ENCODE measurements at regions not wholly inside any gene's neighbourhood (a gene's known extent, or its start where the extent isn't known, plus 50 kb on each side); places are given as distances from the start of the nearest gene placed in this dataset.

DNA sequence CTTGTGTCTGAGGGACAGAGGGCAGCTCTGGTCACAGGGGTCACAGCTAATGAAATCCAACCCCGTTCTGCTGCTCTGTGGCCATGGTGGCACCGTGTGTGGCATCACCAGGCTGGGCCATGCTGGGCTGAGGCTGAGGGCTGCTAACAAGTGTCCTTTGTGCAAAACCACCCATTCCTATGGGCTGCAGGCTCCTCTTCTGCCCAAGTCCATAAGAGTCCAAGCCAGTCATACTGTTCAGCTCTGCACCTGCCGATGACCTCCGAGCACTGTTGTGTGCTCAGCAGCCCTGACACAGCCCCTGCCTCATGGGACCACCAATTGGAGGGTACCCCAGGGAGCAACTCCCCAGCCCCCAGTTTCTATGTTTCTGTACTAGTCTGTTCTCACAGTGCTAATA is 133.1 kb downstream of the WDR11 start:
- no peak for DNase-seq

DNA sequence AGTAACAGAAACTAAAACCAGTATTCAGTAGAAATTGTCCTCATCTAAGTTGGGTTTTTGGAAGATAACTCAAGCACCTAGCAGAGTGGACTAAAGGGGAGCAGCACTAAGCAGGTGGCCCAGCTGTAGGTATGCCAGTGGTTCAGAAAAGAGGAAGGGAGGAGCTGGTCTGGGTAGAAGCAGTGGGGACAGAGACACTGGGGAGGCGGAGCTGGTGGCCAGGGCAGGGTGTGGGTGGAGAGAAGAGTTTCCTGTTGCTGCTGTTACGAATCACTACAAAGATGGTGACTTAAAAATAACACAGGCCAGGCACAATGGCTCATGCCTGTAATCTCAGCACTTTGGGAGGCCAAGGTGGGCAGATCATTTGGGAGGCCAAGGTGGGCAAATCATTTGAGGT is 136.2 kb downstream of the WDR11 start:
- DNase-seq, result no peak

DNA sequence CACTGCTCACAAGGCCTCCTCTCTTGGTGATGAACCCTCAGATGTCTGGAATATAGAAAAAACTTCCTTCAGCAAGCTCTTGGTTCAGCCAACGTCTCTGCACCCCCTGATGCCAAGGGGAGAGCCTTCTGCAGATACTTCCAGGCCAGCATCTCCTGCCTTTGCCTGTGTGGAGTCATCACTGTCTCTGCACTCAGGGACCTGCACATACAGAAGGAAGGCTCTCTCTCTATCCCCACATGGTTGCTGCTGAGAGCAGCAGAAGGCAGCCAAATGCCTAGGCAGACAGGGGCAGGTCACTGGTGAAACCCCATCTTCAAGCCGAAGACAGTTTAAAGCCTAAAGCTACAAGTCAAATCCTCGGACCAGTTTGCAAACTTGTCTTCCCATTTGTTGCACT is 137.6 kb downstream of the WDR11 start:
- no peak for DNase-seq

DNA sequence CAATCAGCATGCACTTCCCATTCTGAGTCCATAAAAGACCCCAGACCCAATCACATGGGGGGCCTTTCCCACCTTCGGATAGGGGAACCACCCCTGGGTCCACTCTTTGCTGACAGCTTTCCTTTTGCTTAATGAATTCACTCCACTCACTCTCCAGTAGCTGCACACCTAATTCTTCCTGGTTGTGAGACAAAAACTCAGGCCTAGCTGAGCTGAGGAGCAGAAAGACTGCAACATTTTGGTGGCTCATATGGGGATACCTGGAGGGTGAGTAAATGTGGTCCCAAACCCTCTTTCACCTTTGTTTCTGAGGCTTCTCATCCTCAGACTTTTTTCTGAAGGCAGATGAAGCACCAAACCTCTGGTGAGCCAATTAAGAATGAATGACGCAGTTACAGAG is 138.1 kb downstream of the WDR11 start:
- DNase-seq, result no peak

DNA sequence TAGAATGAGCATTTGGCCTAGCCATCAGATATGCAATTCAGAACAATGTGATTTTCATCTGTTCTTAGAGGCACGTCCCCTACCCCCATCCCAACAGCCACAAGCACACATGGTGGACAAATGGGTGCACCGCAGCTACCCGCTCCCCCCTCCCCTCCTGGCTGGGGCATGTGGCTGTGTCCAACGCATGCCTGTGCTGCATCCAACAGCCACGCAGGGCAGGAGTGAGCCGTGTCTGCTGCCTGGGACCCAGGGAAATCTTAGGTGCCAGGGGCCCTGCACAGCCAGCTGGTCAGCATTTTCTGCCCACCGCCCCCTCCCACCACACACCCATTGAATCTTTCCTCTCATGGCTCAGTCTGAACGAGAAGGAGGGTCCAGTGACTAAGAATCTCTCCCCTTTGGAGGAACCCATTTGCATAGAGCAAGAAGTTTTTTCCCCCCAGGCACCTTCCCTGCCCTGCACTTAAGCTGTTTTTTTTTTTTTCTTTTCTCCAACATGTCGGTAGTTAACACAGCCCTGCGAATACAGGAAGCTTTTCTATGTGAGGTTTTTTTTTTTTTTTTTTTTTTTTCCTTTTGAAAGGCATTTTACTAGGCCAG is 138.9 kb downstream of the WDR11 start:
- DNase-seq, result no peak

- no peak for DNase-seq
Observed at GRCh38 chr10:120990831-120991230, 139.7 kb downstream of the WDR11 start.

- DNase-seq, result no peak
Observed at GRCh38 chr10:120993089-120993488, 141.9 kb downstream of the WDR11 start.

DNA sequence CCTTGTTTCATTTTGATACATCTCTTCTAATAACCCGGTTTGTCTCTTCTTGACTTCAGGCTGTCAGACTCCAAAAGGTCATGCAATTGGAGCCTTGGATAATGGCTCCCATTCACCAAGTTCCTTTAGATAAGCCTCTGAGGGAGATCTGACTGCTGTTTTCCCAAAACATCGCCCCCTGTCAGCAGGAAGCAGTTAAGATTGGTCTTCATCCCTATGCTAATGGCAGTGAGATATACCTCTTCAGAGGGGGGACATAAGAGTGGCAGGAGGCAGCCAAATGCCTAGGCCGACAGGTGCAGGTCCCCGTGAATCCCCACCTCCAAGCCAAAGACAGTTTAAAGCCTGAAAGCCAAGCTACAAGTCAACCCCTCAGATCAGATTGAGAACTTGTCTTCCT is 144.6 kb downstream of the WDR11 start:
- no peak for DNase-seq

DNA sequence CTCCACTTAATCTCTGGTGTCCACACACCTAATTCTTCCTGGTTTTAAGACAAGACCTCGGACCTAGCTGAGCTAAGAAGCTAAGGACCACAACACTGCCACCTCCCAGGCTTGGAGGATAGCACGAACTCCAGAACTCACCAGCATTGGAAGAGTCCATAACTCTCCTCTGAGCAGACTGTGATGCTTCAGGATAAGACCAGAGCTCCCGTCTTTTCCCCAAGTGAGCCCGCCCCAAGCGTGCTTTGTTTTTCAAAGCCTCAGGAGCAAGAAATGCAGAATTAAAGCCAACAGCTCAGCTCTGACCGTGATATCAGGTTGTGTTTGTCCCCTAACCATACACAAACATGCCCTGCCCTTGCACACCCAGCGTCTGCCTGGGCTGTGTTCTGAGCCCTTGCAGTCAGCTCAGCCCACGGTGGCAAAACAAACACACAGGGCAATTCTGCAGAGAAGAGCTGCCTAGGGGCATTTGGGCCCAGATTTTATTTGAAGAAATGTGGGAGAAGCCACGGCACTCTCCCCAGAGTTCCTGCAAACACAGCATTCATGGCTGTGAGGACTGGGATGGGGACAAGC is 145.4 kb downstream of the WDR11 start:
- DNase-seq, result no peak

GRCh38 chr10:120997313-120997712 is 146.2 kb downstream of the WDR11 start:
- DNase-seq, result no peak

DNA sequence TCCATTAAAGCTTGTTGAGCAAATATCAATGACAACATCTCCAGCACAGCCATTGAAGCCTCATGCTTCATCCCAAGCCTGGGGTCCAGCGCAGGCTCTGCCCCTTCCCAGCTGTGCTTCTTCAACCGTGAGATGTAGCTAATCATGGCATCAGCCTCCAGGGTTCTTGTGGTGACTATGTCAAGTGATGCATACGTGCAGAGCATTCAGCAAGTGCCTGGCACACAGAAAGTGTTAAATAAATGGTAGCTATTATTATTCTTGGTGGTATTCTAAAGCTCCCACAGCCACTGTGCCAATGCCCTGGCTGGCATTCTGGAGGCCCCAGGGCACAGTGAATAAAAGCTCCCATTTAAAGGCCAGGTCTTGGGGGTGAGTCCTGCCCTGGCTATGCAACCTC is 146.6 kb downstream of the WDR11 start:
- no peak for DNase-seq

- no peak for DNase-seq
Observed at GRCh38 chr10:120998251-120998650, 147.1 kb downstream of the WDR11 start.

DNA sequence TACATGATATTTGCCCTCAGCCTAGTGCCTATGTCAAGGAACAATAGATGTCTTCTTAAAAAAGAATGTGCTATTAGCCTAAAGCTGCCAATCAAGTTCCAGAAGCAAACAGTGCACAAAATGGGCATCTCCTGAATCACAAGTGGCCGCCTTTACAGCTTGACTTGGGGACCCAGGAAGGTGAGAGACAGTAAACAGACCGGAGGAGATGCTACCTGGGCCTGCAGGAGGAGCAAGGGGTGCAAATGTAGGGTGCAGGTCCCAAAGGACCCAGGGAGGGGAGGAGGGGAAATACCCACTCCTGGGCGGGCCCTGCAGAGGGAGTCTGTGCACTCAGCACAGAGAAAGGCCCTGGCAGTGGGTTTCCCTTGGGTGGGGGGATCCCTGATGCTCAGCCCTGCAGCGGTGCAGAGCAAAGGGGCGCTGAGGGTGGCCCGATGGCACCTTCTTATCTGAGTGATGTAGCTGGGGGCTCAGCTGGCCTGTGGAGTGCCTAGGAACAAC is 147.7 kb downstream of the WDR11 start:
- DNase-seq, result no peak

- DNase-seq, result no peak
Observed at GRCh38 chr10:120999868-121000267, 148.7 kb downstream of the WDR11 start.

DNA sequence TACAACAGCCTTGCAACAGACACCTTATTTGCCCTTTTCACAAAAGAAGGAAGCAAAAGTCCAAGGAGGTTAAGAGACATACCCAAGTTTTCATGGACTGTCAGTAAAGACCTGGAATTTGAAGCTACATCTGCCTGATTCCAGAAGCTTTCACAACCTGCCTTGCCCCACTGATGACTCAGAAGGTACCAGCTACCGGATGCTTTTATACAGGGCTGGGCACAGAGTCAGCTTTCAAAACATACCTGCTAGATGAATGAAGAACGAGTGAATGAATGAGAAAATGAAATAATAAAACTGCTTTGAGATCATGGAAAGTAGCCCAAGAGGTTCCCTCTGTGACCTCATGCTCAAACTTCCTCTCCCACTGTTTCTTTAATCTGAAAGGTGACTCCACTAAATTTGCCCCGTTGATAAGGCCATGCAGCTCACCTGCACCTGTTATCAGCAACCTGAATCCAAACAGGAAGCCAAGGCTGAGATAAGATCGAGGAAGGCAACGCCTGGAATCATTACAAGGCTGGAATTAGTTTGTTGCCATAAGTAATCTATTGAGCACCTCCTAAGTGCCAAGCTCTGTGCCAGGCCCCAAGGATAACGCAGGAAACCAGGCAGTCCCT is 151.5 kb downstream of the WDR11 start:
- DNase-seq, result no peak

- DNase-seq, result no peak
Observed at GRCh38 chr10:121005948-121006587, 154.9 kb downstream of the WDR11 start.

GRCh38 chr10:121007264-121007663 is 156.1 kb downstream of the WDR11 start:
- no peak for DNase-seq

- DNase-seq, result no peak
Observed at GRCh38 chr10:121015916-121016315, 164.8 kb downstream of the WDR11 start.

DNA sequence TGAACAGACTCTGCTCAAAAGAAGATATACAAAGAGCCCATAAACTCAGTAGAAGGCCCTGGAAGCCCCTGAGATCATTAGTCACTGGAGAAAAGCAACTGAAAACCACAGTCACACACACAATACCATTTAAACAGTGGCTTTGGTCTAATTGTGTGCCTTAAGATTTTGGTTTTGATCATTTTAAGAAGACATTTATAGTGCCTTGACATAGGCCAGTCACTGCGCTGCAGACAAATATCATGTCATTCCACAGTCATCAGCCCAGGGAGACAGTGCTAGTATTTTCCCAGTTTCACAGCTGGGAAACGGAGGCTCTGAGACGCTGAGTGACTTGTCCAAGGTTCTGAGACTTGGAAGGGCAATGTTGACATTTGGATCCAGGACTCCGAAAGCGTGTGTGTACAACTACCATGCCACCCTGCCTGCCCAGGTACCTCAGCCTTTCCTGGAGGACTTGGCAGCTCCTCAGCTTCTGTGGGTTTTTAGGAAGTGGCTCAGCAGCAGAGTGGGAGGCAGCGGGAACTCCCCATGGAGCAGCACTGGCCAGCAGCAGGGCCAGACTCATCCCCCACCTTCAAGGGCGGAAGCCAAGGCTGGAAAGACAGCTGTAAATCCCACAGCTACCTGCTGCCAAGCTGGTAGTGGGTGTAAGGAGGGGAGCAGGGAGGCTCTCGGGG is 173.9 kb downstream of the WDR11 start:
- DNase-seq, result no peak

DNA sequence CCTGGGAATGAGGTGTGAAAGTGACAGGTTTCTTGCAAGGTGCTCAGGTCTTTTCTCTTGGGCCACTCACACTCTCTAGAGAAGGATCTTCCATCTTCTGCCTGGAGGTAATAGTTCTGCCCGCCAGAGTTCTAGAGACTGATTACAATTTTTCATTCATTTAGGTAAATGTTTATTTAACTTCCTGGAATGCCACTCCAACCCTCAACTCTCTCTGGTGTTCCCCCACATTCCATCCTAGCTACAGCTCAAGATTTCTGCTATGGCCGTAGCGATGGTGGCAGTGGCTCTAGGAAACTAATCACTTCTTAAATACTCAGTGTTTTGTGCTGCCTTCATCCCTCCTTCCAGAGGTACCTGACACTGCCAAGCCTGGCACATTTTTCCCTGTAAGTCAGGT is 174.6 kb downstream of the WDR11 start:
- no peak for DNase-seq

DNA sequence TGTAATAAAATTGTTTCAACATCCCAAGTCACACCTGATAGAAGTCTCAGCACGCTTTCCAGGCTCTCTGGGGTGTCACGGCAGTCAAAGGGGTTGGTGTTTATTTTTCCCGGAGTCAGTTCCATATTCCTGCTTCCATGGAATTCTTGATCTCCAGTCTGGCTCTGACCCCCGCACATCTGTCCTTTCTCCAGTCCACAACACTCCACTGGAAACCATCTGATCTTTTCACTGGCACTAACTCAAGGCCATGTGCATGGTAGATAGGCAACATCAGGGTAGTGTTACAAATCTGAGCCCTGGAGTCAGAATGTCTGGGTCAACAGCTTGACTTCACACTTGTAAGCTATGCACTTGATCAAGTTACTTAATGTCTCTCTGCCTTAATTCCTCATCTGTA is 176.2 kb downstream of the WDR11 start:
- no peak for DNase-seq

GRCh38 chr10:121032460-121032859 is 181.3 kb downstream of the WDR11 start:
- no peak for DNase-seq

DNA sequence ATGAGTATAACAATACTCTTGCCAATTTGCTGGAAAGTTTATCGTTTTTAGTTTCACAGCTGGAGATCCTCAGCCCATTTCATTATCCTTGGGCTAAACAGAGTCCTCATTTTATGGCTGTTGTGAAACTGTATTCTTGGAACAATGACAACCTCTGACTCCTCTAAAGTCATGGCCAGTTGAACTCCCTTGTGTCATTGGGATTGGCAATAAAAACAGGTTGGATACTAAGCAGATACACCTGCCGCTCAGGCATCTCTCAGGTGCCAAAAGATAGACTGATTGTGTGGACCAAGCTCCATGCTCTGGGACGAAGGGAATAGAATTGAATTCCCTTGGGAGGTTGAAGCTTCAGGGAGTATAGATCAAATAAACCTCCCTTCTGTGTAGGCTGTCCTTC is 182.2 kb downstream of the WDR11 start:
- no peak for DNase-seq

GRCh38 chr10:121036431-121036830 is 185.3 kb downstream of the WDR11 start:
- no peak for DNase-seq
